ENCODE measurements at regions not wholly inside any gene's neighbourhood (a gene's known extent, or its start where the extent isn't known, plus 50 kb on each side); places are given as distances from the start of the nearest gene placed in this dataset.

DNA sequence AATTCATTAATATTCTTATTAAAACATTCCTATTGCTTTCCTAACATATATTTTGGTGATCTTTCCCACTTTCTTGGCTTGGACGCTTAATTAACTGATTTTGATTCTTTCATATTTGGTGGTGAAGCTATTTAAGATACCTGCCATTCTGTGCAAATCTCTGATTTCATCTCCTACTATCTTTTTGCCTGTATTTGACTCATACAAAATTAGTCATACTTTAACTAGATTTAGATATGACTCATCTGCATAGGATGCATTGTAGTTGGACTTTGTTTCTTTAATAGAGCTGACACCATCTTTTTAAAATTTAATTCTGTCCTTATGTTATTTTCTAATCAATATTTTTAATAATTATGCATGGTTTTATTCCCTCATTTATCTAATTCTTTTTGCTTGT, 93.8 kb upstream of the PLPPR4 start:
- no peak for DNase-seq

DNA sequence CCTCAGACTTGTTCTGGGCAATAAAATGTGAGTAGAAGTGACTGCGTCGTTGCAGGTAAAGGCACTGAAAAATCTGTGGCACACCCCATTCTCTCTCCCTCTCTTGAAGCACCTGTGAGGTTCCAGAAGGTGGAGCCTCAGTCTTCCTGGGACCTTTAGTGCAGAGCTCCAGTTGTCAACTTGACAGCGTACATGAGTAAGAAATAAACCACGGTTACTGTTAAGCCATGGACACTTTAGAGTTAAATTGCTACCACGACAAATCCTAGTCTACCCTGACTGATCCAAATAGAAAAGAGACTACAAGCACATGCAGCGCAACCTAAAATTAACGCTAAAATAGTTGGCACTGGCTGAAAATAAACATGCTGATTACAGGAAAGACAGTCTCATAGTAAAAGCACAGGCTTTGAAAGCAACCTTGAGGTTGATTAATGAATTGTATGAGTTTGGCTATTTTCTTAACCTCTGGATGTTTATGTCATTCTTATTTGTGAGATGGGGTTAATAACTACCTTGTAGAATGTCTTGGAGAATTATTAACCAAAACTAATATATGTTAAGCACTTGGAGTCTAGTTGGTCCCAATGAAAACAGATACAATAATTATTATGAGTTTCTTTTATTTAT, 93.0 kb upstream of the PLPPR4 start:
- DNase-seq: no peak

DNA sequence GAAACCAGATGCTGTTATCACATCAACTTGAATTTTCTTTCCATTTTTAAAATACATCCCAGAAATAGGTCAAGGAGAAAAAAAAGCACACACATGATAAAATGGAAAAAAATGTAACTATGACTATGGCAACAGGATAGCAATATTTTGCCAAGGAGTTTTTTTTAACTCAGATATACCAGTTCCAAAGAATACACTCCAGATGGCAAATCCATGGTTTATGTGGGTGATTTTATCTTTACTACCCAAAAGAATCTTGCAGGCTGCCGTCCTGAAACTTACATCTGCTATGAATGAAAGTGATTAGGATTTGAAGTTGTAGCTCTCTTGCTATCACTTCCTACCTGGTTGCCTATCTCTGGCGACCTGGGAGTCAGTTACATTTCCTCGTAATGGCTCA, 91.0 kb upstream of the PLPPR4 start:
- no peak for DNase-seq

DNA sequence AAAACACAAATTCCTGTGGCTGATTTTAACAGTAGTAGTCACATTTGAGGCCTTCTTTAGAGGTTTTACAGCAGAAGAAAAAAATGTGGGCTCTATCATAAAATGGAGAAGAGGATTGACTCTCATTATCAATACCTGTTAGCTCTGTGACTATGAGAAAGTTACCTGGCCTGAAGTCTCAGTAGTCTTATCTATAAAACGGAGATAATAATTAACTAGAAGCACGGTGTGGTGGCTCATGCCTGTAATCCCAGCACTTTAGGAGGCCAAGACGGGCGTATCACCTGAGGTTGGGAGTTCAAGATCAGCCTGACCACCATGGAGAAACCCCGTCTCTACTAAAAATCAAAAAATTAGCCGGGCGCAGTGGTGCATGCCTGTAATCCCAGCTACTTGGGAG, 90.4 kb upstream of the PLPPR4 start:
- DNase-seq: no peak

DNA sequence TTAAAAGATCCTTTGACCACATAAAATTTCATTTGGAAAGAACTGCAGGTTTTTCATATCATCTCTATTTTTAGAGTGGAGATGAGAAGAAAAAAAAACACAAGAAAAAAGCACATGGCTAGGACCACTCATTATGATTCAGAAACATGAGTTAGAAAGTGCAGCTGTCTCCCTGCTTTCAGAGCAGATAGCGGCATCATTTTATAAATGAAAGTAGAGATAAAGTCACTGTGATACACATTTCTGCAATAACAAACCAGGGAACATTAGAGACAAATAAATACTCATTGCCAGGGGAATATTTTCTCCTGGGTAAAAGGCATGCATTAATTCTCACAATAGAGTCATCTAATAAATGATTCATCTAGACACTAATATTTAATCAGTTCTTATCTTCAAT, 87.5 kb upstream of the PLPPR4 start:
- DNase-seq: no peak

DNA sequence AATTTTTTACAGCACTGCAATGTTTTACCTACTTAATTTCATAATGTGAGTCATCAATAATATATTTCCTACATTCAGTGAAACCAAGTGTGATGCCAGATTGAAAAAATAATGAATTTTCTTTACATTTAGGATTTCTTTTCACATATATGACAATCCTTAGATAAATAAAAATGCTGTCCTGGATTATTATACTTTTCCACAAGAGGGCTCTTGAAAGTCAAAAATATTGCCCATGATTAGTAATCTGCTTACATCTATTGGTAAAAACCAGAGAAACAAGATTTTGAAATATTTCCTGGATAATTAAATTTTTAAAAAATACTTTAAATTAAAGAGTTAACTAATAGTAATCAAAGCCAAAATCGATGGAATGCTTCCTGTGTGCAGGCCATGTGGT, 86.8 kb upstream of the PLPPR4 start:
- no peak for DNase-seq

DNA sequence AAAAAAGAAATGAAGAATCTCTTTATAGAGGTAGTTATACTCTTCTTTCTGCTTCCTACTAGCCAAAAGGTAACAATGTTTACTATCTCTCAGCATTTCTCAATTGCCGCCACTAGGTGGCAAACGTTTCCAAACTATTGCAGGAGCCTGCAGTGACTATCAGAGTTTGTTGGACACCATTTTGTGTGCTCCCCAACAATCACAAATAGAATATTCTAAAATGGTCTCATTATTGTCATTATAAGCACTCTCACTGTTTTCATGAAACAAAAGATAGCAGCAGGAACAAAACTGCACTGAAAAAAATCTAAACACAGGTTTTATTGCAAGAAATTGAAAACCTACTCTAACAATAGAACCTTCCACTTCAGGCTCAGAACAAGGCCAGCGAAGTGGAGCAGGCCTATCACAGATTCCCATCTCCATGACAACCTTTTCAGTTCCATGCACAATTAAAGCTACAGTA, 83.9 kb upstream of the PLPPR4 start:
- DNase-seq: peak; percentile 75

DNA sequence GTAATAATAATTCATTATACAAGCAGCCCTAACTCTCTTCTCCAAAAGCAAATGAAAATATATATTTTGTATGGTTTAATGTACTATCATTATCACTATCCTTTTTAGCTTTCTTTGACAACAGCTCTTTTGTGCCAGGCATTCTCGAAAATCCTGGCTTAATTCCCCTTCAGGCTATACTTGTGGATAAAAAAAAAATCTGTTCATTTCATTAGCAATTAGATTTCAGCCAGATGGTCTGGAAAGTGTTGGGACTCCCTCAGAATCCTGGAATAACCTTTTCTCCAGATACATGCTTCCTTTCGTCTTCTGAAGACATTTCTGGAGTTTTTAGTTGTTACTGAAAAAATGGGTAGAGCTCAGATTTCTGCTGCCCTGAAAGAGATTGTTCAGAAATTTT, 83.4 kb upstream of the PLPPR4 start:
- DNase-seq: no peak

DNA sequence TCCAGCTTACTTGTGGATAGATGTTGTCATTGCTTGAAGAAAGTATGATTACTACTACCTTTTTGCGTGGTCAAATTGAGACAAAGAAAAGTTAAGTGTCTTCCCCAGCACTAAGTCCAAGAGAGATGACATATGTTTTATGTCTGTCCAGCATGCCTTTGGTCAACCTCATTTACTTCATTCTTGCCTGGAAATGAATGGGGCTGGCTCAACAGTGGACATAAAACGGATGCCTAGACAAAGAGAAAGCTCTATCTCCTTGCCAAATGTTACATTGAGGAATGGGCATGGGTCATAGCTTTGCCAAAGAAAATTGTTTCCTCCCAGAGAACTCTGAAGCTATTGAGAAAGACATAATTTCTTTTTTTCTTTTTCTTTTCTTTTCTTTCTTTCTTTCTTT, 82.4 kb upstream of the PLPPR4 start:
- no peak for DNase-seq

DNA sequence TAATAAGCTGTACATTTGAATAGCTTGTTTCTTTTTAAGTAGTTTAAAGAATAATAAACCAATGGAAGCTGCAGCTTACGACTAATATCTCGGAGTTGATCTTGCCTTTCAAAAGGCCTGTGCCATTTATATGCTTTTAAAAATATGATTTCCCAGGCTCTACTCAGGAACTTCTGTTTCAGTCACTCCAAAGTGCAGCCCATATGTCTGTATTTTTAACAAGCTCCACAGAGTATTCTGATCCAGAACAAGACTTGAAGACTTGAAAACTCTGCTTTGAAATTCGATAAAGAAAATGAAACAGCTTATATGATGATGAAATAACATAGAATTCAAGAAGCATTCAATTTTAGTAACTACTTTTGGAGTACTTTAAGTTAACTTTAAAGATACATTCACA, 79.1 kb upstream of the PLPPR4 start:
- DNase-seq: no peak

DNA sequence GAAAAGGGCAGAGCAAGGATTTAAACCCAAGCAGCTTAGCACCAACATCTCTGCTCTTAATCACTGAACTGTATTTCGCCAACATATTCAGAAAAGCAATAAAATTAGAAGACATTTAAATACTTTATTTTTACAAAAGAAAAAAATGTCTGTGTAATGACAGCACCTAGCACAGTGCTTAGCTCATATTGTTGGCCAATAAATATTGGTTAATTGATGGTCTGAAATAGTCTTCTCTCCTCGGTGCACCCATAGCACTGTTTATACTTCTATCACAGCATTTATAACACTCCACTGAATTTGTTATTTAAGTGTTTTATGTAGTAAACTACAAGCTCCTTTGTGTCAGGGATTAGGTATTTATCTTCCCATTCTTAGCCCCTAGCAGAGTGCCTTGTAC, 70.9 kb upstream of the PLPPR4 start:
- no peak for DNase-seq

DNA sequence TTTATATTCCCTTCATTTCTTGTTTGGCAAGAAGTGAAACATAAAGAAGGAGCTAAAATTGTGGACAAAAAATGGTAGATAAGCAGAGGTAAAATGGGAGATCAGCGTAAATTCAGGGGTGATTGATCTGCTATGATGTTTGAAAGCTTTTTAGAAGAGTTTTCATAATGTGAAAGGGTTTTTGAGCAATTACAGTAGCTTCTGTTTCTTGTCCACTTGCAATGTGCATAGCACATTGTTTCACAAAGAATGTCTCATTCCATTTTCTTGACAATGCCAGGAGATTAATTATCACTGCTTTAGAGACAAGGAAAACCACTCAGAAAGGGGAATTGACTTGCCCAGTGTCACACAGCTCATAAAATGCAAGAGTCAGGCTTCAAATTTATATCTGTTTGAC, 65.9 kb upstream of the PLPPR4 start:
- no peak for DNase-seq

DNA sequence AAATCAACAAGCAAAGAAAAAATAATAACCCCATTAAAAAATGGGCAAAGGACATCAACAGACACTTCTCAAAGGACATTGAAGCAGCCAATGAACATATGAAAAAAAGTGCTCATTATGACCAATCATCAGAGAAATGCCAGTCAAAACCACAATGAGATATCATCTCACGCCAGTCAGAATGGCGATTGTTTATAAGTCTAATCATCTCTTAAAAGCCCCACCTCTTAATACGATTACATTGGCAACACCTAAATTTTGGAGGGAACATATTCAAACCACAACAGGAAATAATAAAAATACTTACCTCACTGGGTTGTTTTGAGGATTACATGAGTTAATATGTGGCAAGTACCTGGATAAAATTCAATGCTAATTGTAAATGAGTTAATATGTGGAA, 57.1 kb upstream of the PLPPR4 start:
- DNase-seq: no peak
